GM21390 (cell line): ENCODE measurements at regions not wholly inside any gene's neighbourhood (a gene's known extent, or its start where the extent isn't known, plus 50 kb on each side); places are given as distances from the start of the nearest gene placed in this dataset.
"Not testable (repeated sequence)": the region's sequence is repeated elsewhere in the genome, so short reads cannot be mapped to it uniquely, and the experiment has no call there.

ENCODE experiments used
- ATAC-seq: cut with Tn5 transposase; IDR thresholded peaks from one replicate; pipeline ENCODE4 v1.9.1; 2021; ENCODE audit not compliant: unreplicated experiment

DNA sequence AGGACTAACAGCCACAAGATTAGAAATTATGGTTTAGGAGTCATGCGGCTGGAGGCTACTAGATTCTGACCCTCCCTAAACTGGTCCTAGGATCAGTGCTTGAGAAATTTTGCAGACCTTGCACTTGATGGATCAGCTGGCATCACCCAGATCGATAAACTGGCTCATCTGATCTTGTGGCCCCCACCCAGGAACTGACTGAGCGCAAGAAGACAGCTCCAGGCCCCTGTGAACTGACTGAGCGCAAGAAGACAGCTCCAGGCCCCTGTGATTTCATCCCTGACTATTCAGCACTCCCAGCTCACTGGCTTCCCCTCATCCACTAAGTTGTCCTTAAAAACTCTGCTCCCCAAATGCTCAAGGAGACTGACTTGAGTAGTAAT is 67.8 kb downstream of the MRPL36 start:
- not testable (repeated sequence) for ATAC-seq

- no peak for ATAC-seq
Measured at GRCh38 chr5:1731091-1731639, 68.5 kb downstream of the MRPL36 start.

DNA sequence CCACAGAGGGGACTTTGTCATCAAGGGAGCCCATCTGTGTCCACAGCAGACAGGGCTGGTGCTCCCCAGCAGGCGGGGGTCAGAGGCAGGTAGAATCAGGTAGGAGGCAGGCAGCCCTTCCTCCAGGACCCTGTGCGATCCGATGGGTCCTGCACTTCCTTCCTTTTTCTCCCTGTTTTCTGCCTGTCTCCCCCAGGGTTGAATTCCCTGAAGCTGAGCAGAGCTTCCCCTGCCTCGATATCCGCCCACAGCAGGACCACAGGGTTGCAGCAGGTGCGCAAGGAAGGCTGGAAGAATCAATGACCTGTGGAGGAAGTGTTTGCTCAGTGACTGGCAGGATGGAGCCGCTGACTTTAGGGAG is 69.2 kb downstream of the MRPL36 start:
- ATAC-seq: no peak

DNA sequence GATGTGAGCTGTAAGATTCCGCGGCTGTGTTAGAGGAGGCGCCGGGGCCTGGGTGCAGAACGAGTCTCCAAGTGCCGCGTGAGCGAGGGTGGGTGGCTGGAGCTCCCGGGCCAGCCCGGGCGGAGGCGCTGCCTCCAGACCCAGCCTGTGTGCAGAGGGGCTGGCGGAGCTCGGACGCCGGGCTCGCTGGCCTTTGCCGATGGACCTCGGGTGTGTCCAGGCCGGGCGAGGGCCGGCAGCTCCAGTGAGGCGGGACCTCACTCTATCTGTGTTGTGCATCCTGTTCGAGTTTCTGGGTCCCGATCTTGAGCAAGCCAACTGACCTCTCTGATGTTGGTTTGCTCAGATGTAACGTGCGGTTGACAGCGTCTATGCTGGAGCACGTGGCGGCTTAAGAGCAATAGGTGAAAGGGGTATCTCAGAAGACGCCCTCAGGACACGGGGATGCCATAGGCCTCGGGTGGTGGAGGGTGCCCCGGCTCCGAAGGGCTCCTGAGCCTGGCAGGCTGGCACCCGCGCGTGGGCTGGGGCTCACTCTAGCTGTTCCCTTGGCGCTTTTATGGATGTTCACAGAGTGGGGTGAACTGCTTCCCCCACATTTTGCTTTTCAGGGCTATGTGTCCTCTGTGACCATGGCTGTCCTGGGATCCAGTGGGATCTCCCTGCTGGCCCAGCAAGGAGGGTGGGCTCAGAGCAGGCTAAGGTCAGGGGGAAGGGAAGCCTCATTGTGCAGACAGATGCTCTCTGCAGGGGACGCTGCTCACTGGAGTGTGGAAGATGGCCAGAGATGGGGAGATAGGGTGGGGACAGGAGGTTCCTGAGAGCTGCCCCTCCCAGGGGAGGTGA is 69.8 kb downstream of the MRPL36 start:
- no peak for ATAC-seq

- no peak for ATAC-seq
Measured at GRCh38 chr5:1728846-1729245, 70.8 kb downstream of the MRPL36 start.

- ATAC-seq: no peak
Measured at GRCh38 chr5:1727571-1727970, 72.1 kb downstream of the MRPL36 start.

DNA sequence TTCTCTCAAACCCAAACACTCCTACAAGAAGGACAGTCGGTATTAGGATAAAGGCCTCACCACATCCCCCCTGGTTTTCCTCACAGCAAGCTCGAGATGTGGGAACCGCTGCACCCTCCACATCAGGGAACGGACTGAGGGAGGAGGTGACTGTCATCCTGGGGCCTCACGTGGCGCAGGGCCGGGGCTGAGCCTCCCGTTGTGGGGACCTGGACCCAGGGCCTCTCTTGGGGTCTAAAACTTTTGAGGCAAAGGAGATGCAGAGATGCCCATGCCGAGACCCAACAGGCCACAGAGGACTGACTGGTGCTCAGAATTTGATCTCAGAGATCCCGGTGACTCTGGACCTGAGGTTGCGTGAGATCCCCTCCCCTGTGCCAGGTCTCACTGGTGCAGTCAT is 72.7 kb downstream of the MRPL36 start:
- no peak for ATAC-seq

DNA sequence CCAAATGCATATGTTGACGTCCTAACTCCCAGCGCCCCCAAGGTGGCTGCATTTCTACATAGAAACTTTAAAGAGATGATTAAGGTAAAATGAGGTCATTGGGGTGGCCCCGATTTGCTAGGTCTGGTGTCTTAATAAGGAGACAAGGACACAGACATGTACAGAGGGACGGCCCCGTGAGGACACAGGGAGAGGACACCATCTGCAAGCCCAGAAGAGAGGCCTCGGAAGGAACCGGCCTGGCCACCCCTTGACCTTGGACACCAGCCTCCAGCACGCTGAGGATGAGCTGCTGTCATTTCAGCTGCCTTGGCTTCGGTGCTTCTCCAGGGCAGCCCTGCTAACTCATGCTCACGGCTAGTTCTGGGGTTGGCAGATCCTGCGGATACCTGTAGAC is 73.2 kb downstream of the MRPL36 start:
- no peak for ATAC-seq

- no peak for ATAC-seq
Measured at GRCh38 chr5:1725641-1726468, 73.8 kb downstream of the MRPL36 start.

DNA sequence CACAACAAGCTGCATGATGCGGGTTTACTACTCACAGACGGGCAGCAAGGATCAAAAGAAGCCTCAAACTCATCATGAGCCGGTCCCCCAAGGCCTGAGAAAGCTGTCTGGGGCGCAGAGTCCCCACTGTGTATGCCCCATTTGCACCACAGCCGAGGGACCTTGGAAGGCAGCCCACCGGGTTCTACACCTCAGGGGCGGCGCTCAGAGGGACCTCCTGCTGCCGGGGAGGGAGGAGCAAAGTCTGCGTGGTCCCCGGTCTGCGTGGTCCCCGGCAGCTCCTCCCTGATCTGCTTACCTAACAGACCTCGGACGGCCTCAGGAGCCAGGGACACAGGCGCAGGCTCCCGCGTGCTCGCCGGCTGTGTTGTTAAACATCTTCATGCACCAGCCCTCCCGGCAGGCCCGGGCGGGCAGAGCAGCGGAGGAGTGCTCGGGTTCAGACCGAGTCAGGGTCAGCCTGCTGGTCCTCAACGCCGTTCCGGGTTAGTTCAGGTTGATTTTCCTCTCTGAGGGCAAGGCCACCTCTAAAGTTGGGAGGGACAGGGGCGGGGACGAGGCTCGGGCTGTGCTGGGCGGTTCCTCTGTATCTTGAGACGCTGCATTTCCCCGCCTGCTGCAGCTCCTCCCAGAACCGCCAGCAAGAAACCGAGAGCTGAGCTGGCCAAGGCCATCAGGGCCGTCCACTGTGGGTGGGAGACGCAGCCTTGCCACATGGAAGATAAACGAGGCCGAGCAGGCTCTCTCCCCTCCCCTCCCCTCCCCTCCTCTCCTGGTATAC is 74.6 kb downstream of the MRPL36 start:
- ATAC-seq: no peak

DNA sequence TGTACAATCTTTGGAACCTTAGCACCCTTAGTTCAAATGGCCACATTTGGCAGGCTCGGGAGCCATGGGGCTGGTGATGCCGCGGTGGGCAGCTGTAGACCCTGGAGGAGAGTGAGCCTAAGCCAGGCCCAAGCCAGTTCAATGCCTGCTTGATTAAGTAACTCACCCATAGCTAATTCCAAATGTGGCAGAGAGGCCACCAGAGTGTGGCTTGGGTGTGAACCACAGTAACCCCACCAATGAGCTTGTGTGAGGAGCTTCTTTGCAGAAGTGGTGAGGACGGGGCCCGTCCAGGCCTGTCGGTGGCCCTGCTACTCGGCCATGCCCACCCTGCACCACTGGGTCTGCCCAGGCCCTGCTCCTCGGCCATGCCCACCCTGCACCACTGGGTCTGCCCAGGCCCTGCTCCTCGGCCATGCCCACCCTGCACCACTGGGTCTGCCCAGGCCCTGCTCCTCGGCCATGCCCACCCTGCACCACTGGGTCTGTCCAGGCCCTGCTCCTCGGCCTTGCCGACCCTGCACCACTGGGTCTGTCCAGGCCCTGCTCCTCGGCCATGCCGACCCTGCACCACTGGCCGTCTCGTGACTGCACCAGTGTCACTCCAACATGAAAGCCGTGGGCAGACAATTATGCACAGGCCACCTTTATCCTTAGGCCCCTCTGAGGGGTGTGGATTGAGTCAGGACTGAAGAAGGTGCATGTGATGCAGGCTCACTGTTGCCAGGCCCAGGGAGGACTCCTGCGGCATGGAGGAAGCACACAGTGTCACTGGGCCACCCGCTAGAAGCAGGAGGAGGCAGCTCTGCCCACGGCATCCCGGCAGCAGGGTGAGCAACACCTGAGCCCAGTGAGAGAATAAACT is 75.4 kb downstream of the MRPL36 start:
- no peak for ATAC-seq

GRCh38 chr5:1723476-1723875 is 76.2 kb downstream of the MRPL36 start:
- ATAC-seq: no peak

GRCh38 chr5:1722877-1723276 is 76.8 kb downstream of the MRPL36 start:
- ATAC-seq: no peak

- no peak for ATAC-seq
Measured at GRCh38 chr5:1720396-1721110, 79.1 kb downstream of the MRPL36 start.

DNA sequence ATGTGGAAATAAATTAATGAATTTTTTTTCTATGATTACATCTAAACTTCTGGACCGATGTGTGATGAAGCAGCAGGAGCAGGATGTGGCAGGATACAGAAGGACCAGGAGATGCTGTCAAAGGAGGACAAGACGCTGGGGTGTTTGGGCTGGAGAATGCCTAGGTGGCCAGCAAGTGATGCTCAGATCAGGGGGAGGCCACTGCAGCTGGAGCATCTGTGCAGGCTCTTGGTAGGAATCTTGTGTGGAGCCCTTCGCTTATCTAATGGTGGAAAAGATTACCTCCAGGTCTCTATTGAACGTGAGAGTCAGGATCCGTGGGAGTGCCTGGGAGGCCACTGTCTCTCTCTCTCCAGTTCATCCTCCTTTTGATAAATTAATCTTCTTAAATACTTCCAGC is 79.8 kb downstream of the MRPL36 start:
- ATAC-seq: no peak

DNA sequence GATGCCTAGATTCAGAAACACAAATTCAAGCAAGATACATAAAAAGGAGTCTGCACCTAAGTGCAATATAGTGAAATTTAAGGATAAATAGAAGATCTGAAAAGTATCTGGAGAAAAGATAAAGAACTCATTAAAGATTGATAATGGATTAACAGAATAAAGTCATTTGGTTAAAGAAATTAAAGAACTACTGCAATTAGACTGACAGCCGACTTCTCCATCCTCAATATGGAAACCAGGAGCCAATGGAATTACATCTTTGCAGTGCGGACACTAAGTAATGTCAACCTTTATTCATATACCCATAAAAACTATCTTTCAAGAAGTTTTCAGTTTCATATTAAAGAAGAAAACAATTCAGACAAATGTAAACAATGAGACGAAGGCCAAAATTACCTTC is 81.0 kb downstream of the MRPL36 start:
- no peak for ATAC-seq

GRCh38 chr5:1710091-1710490 is 89.5 kb downstream of the MRPL36 start:
- not testable (repeated sequence) for ATAC-seq

- no peak for ATAC-seq
Measured at GRCh38 chr5:1709171-1709803, 90.3 kb downstream of the MRPL36 start.

DNA sequence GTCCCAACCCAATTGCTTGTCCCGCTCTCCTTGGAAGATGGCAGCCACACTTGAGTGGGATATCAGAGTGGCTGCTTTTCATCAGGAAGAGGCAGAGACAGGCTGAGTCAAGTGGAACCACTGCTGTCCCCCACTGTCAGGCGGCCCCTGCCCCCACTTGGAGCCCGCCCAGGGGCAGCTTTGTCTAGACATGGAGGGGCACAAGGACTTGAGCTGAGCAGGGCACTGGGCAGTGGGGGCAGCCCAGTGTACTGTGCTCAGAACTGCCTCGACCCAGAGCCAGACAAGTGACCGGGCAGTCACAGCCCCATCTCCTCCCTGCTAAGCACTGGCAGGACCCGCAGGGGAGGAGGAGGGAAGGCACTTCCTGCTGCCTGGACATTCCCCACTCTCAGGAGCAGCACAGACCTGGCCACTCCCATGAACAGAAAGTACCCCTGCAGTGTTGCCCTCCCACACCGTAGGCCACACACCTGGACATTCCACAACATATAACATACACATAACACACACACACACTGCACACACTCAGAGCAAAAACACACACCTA is 91.0 kb downstream of the MRPL36 start:
- ATAC-seq: no peak
